ENCODE measurements at regions not wholly inside any gene's neighbourhood (a gene's known extent, or its start where the extent isn't known, plus 50 kb on each side); places are given as distances from the start of the nearest gene placed in this dataset.
A peak's percentile ranks its signal among the peaks of the same experiment; 100 is the strongest.
"Not testable (repeated sequence)": the region's sequence is repeated elsewhere in the genome, so short reads cannot be mapped to it uniquely, and the experiment has no call there.

DNA sequence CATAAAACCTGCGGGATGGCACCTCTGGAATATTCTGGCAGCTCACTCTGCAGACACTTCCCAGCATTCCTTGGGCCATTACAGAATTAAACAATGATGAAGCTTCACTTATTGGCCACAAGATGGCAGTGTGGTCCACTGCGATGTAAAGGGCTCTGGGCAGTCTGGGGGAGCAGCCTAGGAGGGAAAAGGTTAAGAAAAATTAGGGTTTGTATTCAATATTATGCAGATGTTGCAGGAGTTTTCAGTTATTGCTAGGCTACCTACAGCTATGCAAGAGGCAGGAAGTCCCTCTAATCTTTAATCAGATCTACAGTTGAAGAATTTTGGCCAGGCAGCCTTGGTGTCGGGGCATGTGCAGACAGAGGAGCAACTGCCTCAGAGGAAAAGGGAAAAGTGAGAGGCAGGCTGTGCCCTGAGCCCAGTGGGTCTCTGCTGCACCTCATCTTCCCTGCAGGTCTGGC is 233.2 kb upstream of the PRSS1 start:
- Histone ChIP-seq H3K4me1 (peaks cover 5% of the 10 kb centered on the region), H3K9me3 (no peaks in the 10 kb centered on the region), H3K27me3 (no peaks in the 10 kb centered on the region), H3K27ac (no peak overlapping the region), H3K36me3 (ENCODE audit: low read depth, missing control alignments) (no peaks in the 10 kb centered on the region), H3K4me3 (no peak overlapping the region)
- 23 to 32% methylated on average over 3 of the region's 3 CpGs for WGBS, 2 donors
- TF ChIP-seq CTCF (IDR thresholded peaks at IDR 0.05) (peak; percentile 75 to 80 (median 78)), POLR2A (IDR thresholded peaks at IDR 0.05) (no peak)
- DNase-seq = peak; percentile 63
- intact Hi-C loops (cut with DNase I; ENCODE audit: low total_unique reads) = no loop called here

DNA sequence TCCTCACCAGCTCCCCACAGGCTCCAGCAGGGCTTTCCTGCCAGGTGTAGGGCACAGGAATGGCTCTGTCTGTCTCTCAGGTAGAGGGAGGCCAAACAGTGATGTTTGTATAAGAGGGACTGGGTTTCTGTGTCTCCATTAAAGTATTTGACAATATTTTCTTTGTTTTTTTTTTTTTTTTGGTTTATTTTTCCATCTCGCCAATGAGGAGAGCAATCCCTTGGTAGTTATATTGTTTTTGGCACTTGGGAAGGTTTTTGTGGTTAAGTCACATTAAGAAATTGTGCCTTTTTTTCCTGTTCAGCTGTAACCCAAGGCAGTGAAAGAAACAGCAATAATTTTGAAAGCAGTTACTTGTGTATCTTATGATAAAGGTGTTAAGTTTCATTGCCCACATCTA is 234.6 kb upstream of the PRSS1 start:
- H3K27me3 ChIP-seq; H3K27ac ChIP-seq; H3K4me3 ChIP-seq; H3K36me3 ChIP-seq (ENCODE audit: low read depth, missing control alignments); H3K9me3 ChIP-seq; DNase-seq; H3K4me1 ChIP-seq; intact Hi-C loops (cut with DNase I; ENCODE audit: low total_unique reads): not testable (repeated sequence)
- WGBS, 2 donors = 32 to 58% methylated on average over 1 of the region's 1 CpG

- H3K4me1 ChIP-seq = peaks cover 5% of the 10 kb centered on the region
- no peaks in the 10 kb centered on the region for H3K9me3 ChIP-seq
- DNase-seq = no peak
- 66 to 72% methylated on average over 5 of the region's 5 CpGs for WGBS, 2 donors
- TF ChIP-seq POLR2A (IDR thresholded peaks at IDR 0.05) (no peak), CTCF (IDR thresholded peaks at IDR 0.05) (no peak)
- intact Hi-C loops (cut with DNase I; ENCODE audit: low total_unique reads) = no loop called here
- no peaks in the 10 kb centered on the region for H3K27me3 ChIP-seq
- H3K4me3 ChIP-seq = no peak overlapping the region
- no peak overlapping the region for H3K27ac ChIP-seq
- no peaks in the 10 kb centered on the region for H3K36me3 ChIP-seq (ENCODE audit: low read depth, missing control alignments)
Measured at GRCh38 chr7:142513178-142513955, 235.9 kb upstream of the PRSS1 start.

GRCh38 chr7:142511801-142512200 is 237.5 kb upstream of the PRSS1 start:
- 95 to 97% methylated on average over 7 of the region's 7 CpGs for WGBS, 2 donors
- no peak overlapping the region for H3K4me3 ChIP-seq
- TF ChIP-seq CTCF (IDR thresholded peaks at IDR 0.05) = no peak
- no peak for TF ChIP-seq POLR2A (IDR thresholded peaks at IDR 0.05)

GRCh38 chr7:142511374-142511773 is 237.9 kb upstream of the PRSS1 start:
- H3K4me1 ChIP-seq = peaks cover 5% of the 10 kb centered on the region
- H3K9me3 ChIP-seq = no peaks in the 10 kb centered on the region
- no peak for DNase-seq
- no peak overlapping the region for H3K4me3 ChIP-seq
- 81 to 83% methylated on average over 3 of the region's 3 CpGs for WGBS, 2 donors
- TF ChIP-seq CTCF (IDR thresholded peaks at IDR 0.05) (no peak), POLR2A (IDR thresholded peaks at IDR 0.05) (no peak)
- H3K27me3 ChIP-seq = no peaks in the 10 kb centered on the region
- intact Hi-C loops (cut with DNase I; ENCODE audit: low total_unique reads) = no loop called here
- H3K27ac ChIP-seq = no peak overlapping the region
- H3K36me3 ChIP-seq (ENCODE audit: low read depth, missing control alignments) = no peaks in the 10 kb centered on the region

More at GRCh38 chr7:142511801-142512200, 237.5 kb upstream of the PRSS1 start:
- no peak overlapping the region for H3K27ac ChIP-seq
- no peak for DNase-seq
- H3K36me3 ChIP-seq (ENCODE audit: low read depth, missing control alignments) = no peaks in the 10 kb centered on the region
- intact Hi-C loops (cut with DNase I; ENCODE audit: low total_unique reads) = no loop called here
- peaks cover 5% of the 10 kb centered on the region for H3K4me1 ChIP-seq
- H3K9me3 ChIP-seq = no peaks in the 10 kb centered on the region
- H3K27me3 ChIP-seq = no peaks in the 10 kb centered on the region

- DNase-seq; H3K27ac ChIP-seq; H3K36me3 ChIP-seq (ENCODE audit: low read depth, missing control alignments); H3K4me1 ChIP-seq; intact Hi-C loops (cut with DNase I; ENCODE audit: low total_unique reads); H3K4me3 ChIP-seq; H3K27me3 ChIP-seq; H3K9me3 ChIP-seq: not testable (repeated sequence)
- 48 to 57% methylated on average over 2 to 3 of the region's 3 CpGs for WGBS, 2 donors
Measured at GRCh38 chr7:142509235-142509634, 240.0 kb upstream of the PRSS1 start.

All from testis (tissue), 2 donors.